ENCODE measurements at regions not wholly inside any gene's neighbourhood (a gene's known extent, or its start where the extent isn't known, plus 50 kb on each side); places are given as distances from the start of the nearest gene placed in this dataset.

DNA sequence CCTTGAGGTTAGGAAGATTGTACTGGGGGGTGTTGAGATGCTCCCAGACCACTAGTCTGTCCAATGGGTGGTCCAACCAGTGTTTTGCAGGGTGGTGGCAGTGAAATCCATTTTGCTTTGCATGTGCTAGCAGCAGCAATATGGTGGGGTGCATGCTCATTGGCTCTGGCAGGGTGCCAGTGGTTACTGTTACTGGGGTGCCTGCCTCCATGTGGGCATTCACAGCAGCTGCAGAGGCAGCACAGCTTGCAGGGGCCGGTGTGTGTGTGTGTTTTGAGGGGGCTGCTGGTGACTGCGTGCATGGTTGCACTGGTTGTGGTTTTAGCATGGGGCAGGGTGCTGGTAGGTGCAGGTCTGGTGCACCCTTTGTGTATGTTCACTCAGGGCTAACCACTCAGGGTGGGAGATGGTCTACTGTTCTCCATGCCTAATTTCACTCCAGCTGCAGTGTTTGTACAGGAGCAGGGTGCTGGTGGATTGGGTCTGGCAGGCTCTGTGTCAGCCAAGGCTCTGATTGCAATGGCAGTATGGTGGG, 265.4 kb downstream of the NUP35 start:
- DNase-seq (ENCODE audit: low spot score) (no peak), ATAC-seq (ENCODE audit: low read depth) (no peak)
- Histone ChIP-seq H3K4me3 (ENCODE audit: severe bottlenecking) (no peak overlapping the region), H3K27me3 (ENCODE audit: insufficient read depth, poor library complexity, severe bottlenecking) (no peaks in the 10 kb centered on the region), H3K9me3 (ENCODE audit: severe bottlenecking) (no peaks in the 10 kb centered on the region), H3K36me3 (ENCODE audit: low read depth) (no peaks in the 10 kb centered on the region), H3K4me1 (ENCODE audit: insufficient read depth, poor library complexity, severe bottlenecking) (no peaks in the 10 kb centered on the region), H3K27ac (ENCODE audit: poor library complexity, severe bottlenecking) (no peak overlapping the region)
- TF ChIP-seq, protein P1, sequence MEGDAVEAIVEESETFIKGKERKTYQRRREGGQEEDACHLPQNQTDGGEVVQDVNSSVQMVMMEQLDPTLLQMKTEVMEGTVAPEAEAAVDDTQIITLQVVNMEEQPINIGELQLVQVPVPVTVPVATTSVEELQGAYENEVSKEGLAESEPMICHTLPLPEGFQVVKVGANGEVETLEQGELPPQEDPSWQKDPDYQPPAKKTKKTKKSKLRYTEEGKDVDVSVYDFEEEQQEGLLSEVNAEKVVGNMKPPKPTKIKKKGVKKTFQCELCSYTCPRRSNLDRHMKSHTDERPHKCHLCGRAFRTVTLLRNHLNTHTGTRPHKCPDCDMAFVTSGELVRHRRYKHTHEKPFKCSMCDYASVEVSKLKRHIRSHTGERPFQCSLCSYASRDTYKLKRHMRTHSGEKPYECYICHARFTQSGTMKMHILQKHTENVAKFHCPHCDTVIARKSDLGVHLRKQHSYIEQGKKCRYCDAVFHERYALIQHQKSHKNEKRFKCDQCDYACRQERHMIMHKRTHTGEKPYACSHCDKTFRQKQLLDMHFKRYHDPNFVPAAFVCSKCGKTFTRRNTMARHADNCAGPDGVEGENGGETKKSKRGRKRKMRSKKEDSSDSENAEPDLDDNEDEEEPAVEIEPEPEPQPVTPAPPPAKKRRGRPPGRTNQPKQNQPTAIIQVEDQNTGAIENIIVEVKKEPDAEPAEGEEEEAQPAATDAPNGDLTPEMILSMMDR (IDR thresholded peaks at IDR 0.05; ENCODE audit: poor library complexity, severe bottlenecking) = no peak

DNA sequence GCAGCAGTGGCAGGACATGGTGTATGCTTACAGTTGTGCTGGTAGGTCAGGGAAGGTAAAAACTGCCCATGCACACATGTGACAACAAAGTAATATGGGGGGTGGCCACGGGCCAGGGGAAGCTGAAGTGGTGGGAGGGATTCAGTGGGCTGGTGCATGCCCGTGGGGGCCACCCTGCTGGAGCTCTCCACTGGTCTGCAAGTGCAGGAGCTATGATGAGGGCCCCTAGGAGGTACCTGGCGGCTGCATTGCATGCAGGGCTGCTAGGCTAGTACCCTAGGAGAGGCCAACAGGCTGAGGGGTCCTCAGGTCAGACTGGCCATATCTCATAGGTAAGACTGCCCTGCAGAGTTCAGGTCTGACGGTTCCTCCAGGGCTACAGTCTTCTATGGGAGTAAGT, 265.9 kb downstream of the NUP35 start:
- no peaks in the 10 kb centered on the region for H3K4me1 ChIP-seq (ENCODE audit: insufficient read depth, poor library complexity, severe bottlenecking)
- H3K36me3 ChIP-seq (ENCODE audit: low read depth) = no peaks in the 10 kb centered on the region
- no peak overlapping the region for H3K4me3 ChIP-seq (ENCODE audit: severe bottlenecking)
- no peak overlapping the region for H3K27ac ChIP-seq (ENCODE audit: poor library complexity, severe bottlenecking)
- DNase-seq (ENCODE audit: low spot score) (no peak), ATAC-seq (ENCODE audit: low read depth) (no peak; the same call in 2 of the 3 replicates)
- no peaks in the 10 kb centered on the region for H3K9me3 ChIP-seq (ENCODE audit: severe bottlenecking)
- TF ChIP-seq, protein P1 (IDR thresholded peaks at IDR 0.05; ENCODE audit: poor library complexity, severe bottlenecking) = no peak
- no peaks in the 10 kb centered on the region for H3K27me3 ChIP-seq (ENCODE audit: insufficient read depth, poor library complexity, severe bottlenecking)

DNA sequence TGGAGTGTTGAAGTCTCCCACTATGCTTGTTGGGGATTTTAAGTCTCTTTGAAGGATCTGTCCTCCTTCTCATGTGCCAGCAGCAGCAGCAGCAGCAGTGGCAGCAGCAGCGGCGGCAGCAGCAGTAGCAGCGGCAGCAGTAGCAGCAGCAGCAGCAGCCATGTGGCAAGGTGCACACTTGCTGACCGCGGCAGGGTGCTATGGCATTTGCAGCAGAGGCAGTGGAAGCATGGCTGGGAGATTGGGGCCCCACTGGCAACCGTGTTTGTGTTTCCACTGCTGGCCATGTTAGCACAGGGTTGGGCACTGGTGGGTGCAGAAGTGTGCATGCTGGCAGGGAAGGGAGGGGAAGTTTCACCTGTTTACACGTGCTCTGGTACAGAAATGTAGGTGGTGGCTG, 280.1 kb downstream of the NUP35 start:
- Histone ChIP-seq H3K9me3 (ENCODE audit: severe bottlenecking) (no peaks in the 10 kb centered on the region), H3K36me3 (ENCODE audit: low read depth) (no peaks in the 10 kb centered on the region), H3K27ac (ENCODE audit: poor library complexity, severe bottlenecking) (no peak overlapping the region), H3K4me1 (ENCODE audit: insufficient read depth, poor library complexity, severe bottlenecking) (no peaks in the 10 kb centered on the region), H3K4me3 (ENCODE audit: severe bottlenecking) (no peak overlapping the region), H3K27me3 (ENCODE audit: insufficient read depth, poor library complexity, severe bottlenecking) (no peaks in the 10 kb centered on the region)
- ATAC-seq (ENCODE audit: low read depth) (no peak), DNase-seq (ENCODE audit: low spot score) (no peak)
- TF ChIP-seq, protein P1 (IDR thresholded peaks at IDR 0.05; ENCODE audit: poor library complexity, severe bottlenecking) = no peak

DNA sequence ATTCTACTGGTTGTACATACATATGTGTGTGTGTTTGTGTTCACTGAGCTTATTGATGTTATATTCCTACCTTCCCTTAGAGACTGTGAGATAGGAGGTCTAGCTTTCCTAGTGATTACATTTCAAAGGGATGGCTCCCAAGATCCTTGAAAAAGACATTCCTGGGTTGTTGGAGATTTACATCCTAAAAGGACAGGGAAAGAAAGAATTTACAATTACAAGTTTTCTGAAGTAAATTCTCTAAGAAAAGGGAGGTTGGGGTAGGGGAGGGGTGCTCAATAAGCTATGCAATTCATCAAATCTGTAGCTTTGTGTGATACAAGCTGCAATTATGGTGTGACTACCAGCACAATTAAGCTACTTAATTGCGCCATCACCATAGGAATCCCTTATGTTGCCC, 284.3 kb downstream of the NUP35 start:
- no peaks in the 10 kb centered on the region for H3K36me3 ChIP-seq (ENCODE audit: low read depth)
- H3K27me3 ChIP-seq (ENCODE audit: insufficient read depth, poor library complexity, severe bottlenecking) = no peaks in the 10 kb centered on the region
- H3K4me3 ChIP-seq (ENCODE audit: severe bottlenecking) = no peak overlapping the region
- TF ChIP-seq, protein P1 (IDR thresholded peaks at IDR 0.05; ENCODE audit: poor library complexity, severe bottlenecking) = no peak
- no peak for ATAC-seq (ENCODE audit: low read depth)
- DNase-seq (ENCODE audit: low spot score) = no peak
- no peaks in the 10 kb centered on the region for H3K9me3 ChIP-seq (ENCODE audit: severe bottlenecking)
- no peak overlapping the region for H3K27ac ChIP-seq (ENCODE audit: poor library complexity, severe bottlenecking)
- no peaks in the 10 kb centered on the region for H3K4me1 ChIP-seq (ENCODE audit: insufficient read depth, poor library complexity, severe bottlenecking)

DNA sequence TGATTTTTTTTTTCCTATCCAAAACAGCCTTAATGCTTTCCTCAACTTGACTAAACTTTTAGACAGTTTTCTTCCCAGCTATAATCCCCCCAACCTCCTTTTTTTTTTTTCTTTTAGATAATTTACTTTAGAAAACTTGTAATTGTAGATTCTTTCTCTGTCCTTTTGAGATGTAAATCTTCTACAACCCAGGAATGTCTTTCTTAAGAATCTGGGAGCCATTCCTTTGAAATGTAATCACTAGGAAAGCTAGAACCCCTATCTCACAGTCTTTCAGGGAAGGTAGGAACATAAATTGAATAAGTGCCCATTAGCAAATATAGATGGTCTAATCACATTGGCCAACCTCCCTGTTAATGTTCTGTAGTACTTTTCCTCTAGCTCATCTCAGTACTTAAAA, 285.4 kb downstream of the NUP35 start:
- no peaks in the 10 kb centered on the region for H3K27me3 ChIP-seq (ENCODE audit: insufficient read depth, poor library complexity, severe bottlenecking)
- no peaks in the 10 kb centered on the region for H3K36me3 ChIP-seq (ENCODE audit: low read depth)
- H3K4me1 ChIP-seq (ENCODE audit: insufficient read depth, poor library complexity, severe bottlenecking) = no peaks in the 10 kb centered on the region
- no peak for ATAC-seq (ENCODE audit: low read depth)
- no peak overlapping the region for H3K27ac ChIP-seq (ENCODE audit: poor library complexity, severe bottlenecking)
- H3K4me3 ChIP-seq (ENCODE audit: severe bottlenecking) = no peak overlapping the region
- TF ChIP-seq, protein P1 (IDR thresholded peaks at IDR 0.05; ENCODE audit: poor library complexity, severe bottlenecking) = no peak
- no peak for DNase-seq (ENCODE audit: low spot score)
- H3K9me3 ChIP-seq (ENCODE audit: severe bottlenecking) = no peaks in the 10 kb centered on the region
